B cell (primary cell): ENCODE measurements at regions not wholly inside any gene's neighbourhood (a gene's known extent, or its start where the extent isn't known, plus 50 kb on each side); places are given as distances from the start of the nearest gene placed in this dataset.

Experiments
- ATAC-seq: fragments of 200-7000 bp; cut with Tn5 transposase; one replicate; pipeline ENCODE4 v1.10.0; 2021; ENCODE audit warnings: low read depth, mild to moderate bottlenecking, moderate number of reproducible peaks, moderate library complexity
- CTCF ChIA-PET: fragments of 350-600 bp; sonication (Branson Sonifier 250); formaldehyde crosslinking; loops from one replicate; lab custom pipeline; 2021; ENCODE audit warnings: antibody characterized with exemption, inconsistent platforms; lab: Charles Lee
- POLR2A ChIA-PET: fragments of 350-600 bp; sonication (Branson Sonifier 250); formaldehyde crosslinking; loops from one replicate; lab custom pipeline; 2021; ENCODE audit warnings: antibody characterized with exemption; lab: Charles Lee
- DNase-seq: peaks from one replicate; pipeline ENCODE4 v3.0.0; 2013
- H2AFZ ChIP-seq: 2 replicates; pipeline ENCODE4 v1.6.1; 2012; ENCODE audit warnings: mild to moderate bottlenecking, low read depth, low read length; ENCODE audit not compliant: insufficient read depth, poor library complexity, severe bottlenecking
- H3K27ac ChIP-seq, 2 donors: 1 replicate in 1 of 2; 2 replicates in 1 of 2; pipeline ENCODE4 v1.5.1; 2012 to 2013; ENCODE audit warnings: low read length in 2 of 2, mild to moderate bottlenecking in 2 of 2, moderate library complexity in 1 of 2
- H3K27me3 ChIP-seq, 4 experiments: fragments of 200-600 bp in 1 of 4; sonication (generic) in 1 of 4; replicated peaks in 1 of 4; 1 replicate in 2 of 4; 2 replicates in 2 of 4; pipeline versions ENCODE4 v1.6.1 to v1.7.0; 2013 to 2016; ENCODE audit warnings: low read length in 3 of 4, mild to moderate bottlenecking in 2 of 4, mixed read lengths in 1 of 4, moderate library complexity in 1 of 4; ENCODE audit not compliant: insufficient read depth in 4 of 4, control insufficient read depth in 3 of 4; ENCODE audit errors: control extremely low read depth in 1 of 4
- H3K36me3 ChIP-seq, 2 experiments: replicated peaks in 1 of 2; 1 replicate in 1 of 2; 2 replicates in 1 of 2; pipeline versions ENCODE4 v1.6.1 to v1.7.1; 2013; ENCODE audit warnings: low read length in 1 of 2; ENCODE audit not compliant: insufficient read depth in 2 of 2, control insufficient read depth in 1 of 2; ENCODE audit errors: control extremely low read depth in 1 of 2, extremely low read depth in 1 of 2
- H3K4me1 ChIP-seq, 2 donors: fragments of 200-600 bp in 1 of 2; sonication (generic) in 1 of 2; 1 replicate in 1 of 2; 2 replicates in 1 of 2; pipeline versions ENCODE4 v1.5.1 to v1.6.1; 2013 to 2017; ENCODE audit warnings: low read length in 2 of 2; ENCODE audit not compliant: control insufficient read depth in 2 of 2, insufficient read depth in 2 of 2
- H3K4me2 ChIP-seq: replicated peaks from 2 replicates; pipeline ENCODE3; 2012; ENCODE audit warnings: mild to moderate bottlenecking, low read depth, low read length; ENCODE audit not compliant: poor library complexity, severe bottlenecking
- H3K4me3 ChIP-seq, 5 experiments: fragments of 200-600 bp in 1 of 5; sonication (generic) in 1 of 5; 1 replicate in 3 of 5; 2 replicates in 2 of 5; pipeline versions ENCODE4 v1.5.1 to v1.7.0; 2011 to 2016; ENCODE audit warnings: low read length in 4 of 5, mild to moderate bottlenecking in 4 of 5, low read depth in 2 of 5, control low read depth in 1 of 5, moderate library complexity in 1 of 5; ENCODE audit not compliant: insufficient read depth in 1 of 5; ENCODE audit errors: control extremely low read depth in 1 of 5, extremely low read depth in 1 of 5
- H3K79me2 ChIP-seq: fragments of 200-600 bp; sonication (generic); one replicate; pipeline ENCODE4 v1.6.0; 2016; ENCODE audit warnings: low read length; ENCODE audit not compliant: control insufficient read depth, insufficient read depth
- H3K9ac ChIP-seq: fragments of 200-600 bp; sonication (generic); 2 replicates; pipeline ENCODE4 v1.6.1; 2017; ENCODE audit warnings: mild to moderate bottlenecking, low read length, moderate library complexity
- H3K9me3 ChIP-seq, 3 donors: one replicate each; pipeline versions ENCODE4 v1.6.1 to v1.7.1; 2013; ENCODE audit warnings: low read length in 2 of 3; ENCODE audit not compliant: control insufficient read depth in 2 of 3, insufficient read depth in 1 of 3; ENCODE audit errors: control extremely low read depth in 1 of 3
- H4K20me1 ChIP-seq: 2 replicates; pipeline ENCODE4 v1.6.0; 2012; ENCODE audit warnings: mild to moderate bottlenecking, low read length; ENCODE audit not compliant: insufficient read depth, control insufficient read depth, poor library complexity, severe bottlenecking
- H3K27ac Mint-ChIP-seq: one replicate; pipeline ENCODE4 v1.8.0; 2021; ENCODE audit warnings: mixed read lengths
- H3K27me3 Mint-ChIP-seq: one replicate; pipeline ENCODE4 v1.8.0; 2021; ENCODE audit warnings: mixed read lengths
- H3K4me1 Mint-ChIP-seq: one replicate; pipeline ENCODE4 v1.8.0; 2021; ENCODE audit warnings: mixed read lengths
- H3K4me3 Mint-ChIP-seq: one replicate; pipeline ENCODE4 v1.8.0; 2021; ENCODE audit warnings: mixed read lengths
- H3K9me3 Mint-ChIP-seq: one replicate; pipeline ENCODE4 v1.8.0; 2022; ENCODE audit warnings: mixed read lengths; ENCODE audit not compliant: insufficient read depth
- CTCF ChIP-seq: fragments of 200-600 bp; IDR thresholded peaks from one replicate; pipeline ENCODE4 v1.8.0; 2022; ENCODE audit warnings: antibody characterized with exemption, mild to moderate bottlenecking
- EZH2 ChIP-seq: IDR thresholded peaks from 2 replicates; pipeline ENCODE4 v1.6.1; 2012; ENCODE audit warnings: borderline replicate concordance, low read depth, mild to moderate bottlenecking, moderate library complexity, low read length; ENCODE audit not compliant: insufficient read depth, poor library complexity, severe bottlenecking
- whole genome bisulfite sequencing: methylation state at CpG from one replicate; pipeline ENCODE4 v1.1.5; 2013; ENCODE audit warnings: missing lambda C conversion rate; ENCODE audit not compliant: insufficient coverage; 5-methylcytosine and 5-hydroxymethylcytosine counted together
- intact Hi-C: fragments of 100-400 bp; cut with micrococcal nuclease; formaldehyde crosslinking; loops from one replicate; pipeline ENCODE4 v1.10.0; 2022

- Histone ChIP-seq H3K9ac (no peak overlapping the region), H3K27ac (no peak overlapping the region), H2AFZ (no peak overlapping the region), H3K4me3 (no peak overlapping the region), H3K4me2 (no peak overlapping the region), H3K4me1 (no peaks in the 10 kb centered on the region), H3K36me3 (no peaks in the 10 kb centered on the region), H4K20me1 (no peaks in the 10 kb centered on the region), H3K79me2 (no peaks in the 10 kb centered on the region), H3K27me3 (peaks cover 0 to 3% (median 0%) of the 10 kb centered on the region in 4 experiments), H3K9me3 (no peaks in the 10 kb centered on the region)
- ChIA-PET CTCF (no interaction called here), POLR2A (no interaction called here)
- WGBS: no CpG with 5 or more reads among the region's 2 CpGs
- DNase-seq (no peak), ATAC-seq (no peak)
- intact Hi-C loops: no loop called here
- no peak overlapping the region for H3K27ac Mint-ChIP-seq
- no peak for TF ChIP-seq CTCF
- no peak for TF ChIP-seq EZH2
- H3K9me3 Mint-ChIP-seq: no peaks in the 10 kb centered on the region
- H3K4me1 Mint-ChIP-seq: no peaks in the 10 kb centered on the region
- H3K4me3 Mint-ChIP-seq: no peak overlapping the region
- H3K27me3 Mint-ChIP-seq: peaks cover 8% of the 10 kb centered on the region
These were observed 172.9 kb downstream of the PMP22 start for GRCh38 chr17:15092261-15092660.

- no peak for DNase-seq
- no peaks in the 10 kb centered on the region for H3K4me1 ChIP-seq
- H3K9me3 Mint-ChIP-seq: no peaks in the 10 kb centered on the region
- peaks cover 8% of the 10 kb centered on the region for H3K27me3 Mint-ChIP-seq
- H3K4me3 Mint-ChIP-seq: no peak overlapping the region
- H3K9ac ChIP-seq: no peak overlapping the region
- no peak for ATAC-seq
- WGBS: no CpG with 5 or more reads among the region's 2 CpGs
- no peak overlapping the region for H3K27ac ChIP-seq
- no peak overlapping the region for H3K4me2 ChIP-seq
- no peaks in the 10 kb centered on the region for H3K36me3 ChIP-seq
- intact Hi-C loops: no loop called here
- H3K9me3 ChIP-seq: no peaks in the 10 kb centered on the region
- H3K4me3 ChIP-seq: no peak overlapping the region
- H4K20me1 ChIP-seq: no peaks in the 10 kb centered on the region
- H3K4me1 Mint-ChIP-seq: no peaks in the 10 kb centered on the region
- H2AFZ ChIP-seq: no peak overlapping the region
- POLR2A ChIA-PET: no interaction called here
- TF ChIP-seq EZH2 (no peak), CTCF (no peak)
- no peaks in the 10 kb centered on the region for H3K79me2 ChIP-seq
- H3K27ac Mint-ChIP-seq: no peak overlapping the region
- CTCF ChIA-PET: no interaction called here
- H3K27me3 ChIP-seq: peaks cover 0 to 3% (median 0%) of the 10 kb centered on the region in 4 experiments
These were observed 173.3 kb downstream of the PMP22 start for GRCh38 chr17:15091825-15092224.
